ENCODE measurements at regions not wholly inside any gene's neighbourhood (a gene's known extent, or its start where the extent isn't known, plus 50 kb on each side); places are given as distances from the start of the nearest gene placed in this dataset.
"Not testable (repeated sequence)": the region's sequence is repeated elsewhere in the genome, so short reads cannot be mapped to it uniquely, and the experiment has no call there.

DNA sequence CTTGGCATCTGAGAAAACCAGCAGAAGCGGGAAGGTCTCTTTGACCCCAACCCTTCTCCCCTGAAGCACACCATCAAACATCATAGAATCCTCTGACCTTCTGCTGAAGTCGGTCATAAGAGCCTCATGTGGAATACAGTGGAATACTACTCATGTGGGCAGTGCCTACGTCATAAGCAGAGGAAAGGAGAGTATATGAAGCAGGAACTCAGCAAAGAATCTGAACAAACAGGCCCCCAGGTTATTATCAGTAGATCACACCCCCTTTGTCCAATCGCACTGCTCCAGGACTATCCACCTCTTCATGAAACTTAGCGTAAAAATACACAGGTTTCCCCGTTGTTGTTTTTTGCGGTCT is 394.1 kb upstream of the PROK2 start:
- no peak for DNase-seq (ENCODE audit: low read depth, low spot score)

- DNase-seq (ENCODE audit: low read depth, low spot score): no peak
Measured at GRCh38 chr3:72178463-72179106, 393.6 kb upstream of the PROK2 start.

GRCh38 chr3:72177075-72178050 is 392.4 kb upstream of the PROK2 start:
- no peak for DNase-seq (ENCODE audit: low read depth, low spot score)

- no peak for DNase-seq (ENCODE audit: low read depth, low spot score)
Measured at GRCh38 chr3:72176537-72177041, 391.6 kb upstream of the PROK2 start.

DNA sequence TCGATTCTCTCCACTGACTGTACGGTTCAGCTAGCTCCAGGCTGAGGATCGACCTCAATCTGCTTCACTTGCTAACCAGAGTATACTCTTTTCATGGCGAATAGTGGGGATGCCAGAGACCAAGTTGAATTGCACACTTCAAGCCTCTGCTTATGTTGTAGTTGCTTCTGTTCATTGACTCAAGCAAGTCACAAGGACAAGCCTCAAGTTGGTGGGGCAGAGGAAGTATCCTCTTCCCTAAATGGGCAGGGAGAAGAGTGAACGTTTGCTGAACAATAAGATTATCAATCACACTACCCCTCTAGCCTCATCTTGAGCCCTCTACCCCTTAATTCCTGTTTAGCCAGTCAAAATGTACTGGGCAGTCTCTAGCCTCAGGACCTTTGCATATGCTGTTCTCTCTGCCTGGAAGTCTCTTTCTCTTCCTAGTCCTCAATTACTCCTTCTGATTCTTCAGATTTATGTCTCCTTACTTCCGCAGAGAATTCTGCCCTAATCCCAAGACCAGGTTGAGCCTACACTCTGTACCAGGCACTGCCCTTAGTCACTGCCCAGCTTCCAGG is 390.4 kb upstream of the PROK2 start:
- no peak for DNase-seq (ENCODE audit: low read depth, low spot score)

GRCh38 chr3:72174890-72175289 is 389.9 kb upstream of the PROK2 start:
- DNase-seq (ENCODE audit: low read depth, low spot score): no peak

GRCh38 chr3:72174040-72174439 is 389.1 kb upstream of the PROK2 start:
- DNase-seq (ENCODE audit: low read depth, low spot score): no peak

DNA sequence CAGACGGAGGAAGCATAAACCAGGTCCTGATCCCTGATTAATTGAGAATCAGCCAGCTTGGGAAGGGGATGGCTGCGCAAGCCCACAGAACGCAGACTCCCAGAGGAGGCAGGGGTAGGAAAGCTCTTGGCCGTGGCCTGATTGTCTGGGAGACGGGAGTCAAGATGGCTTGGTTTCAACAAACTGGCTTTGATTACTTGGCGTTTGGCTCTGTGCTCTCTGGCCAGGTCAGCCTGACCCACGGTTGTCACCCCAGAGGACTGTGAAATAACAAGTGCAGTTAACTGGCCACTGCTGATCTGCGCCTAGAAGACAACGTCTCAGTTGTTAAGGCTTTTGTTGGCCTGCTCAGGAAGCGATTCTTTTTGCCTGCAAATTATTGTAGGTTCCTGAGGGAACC is 387.0 kb upstream of the PROK2 start:
- DNase-seq (ENCODE audit: low read depth, low spot score): no peak

DNA sequence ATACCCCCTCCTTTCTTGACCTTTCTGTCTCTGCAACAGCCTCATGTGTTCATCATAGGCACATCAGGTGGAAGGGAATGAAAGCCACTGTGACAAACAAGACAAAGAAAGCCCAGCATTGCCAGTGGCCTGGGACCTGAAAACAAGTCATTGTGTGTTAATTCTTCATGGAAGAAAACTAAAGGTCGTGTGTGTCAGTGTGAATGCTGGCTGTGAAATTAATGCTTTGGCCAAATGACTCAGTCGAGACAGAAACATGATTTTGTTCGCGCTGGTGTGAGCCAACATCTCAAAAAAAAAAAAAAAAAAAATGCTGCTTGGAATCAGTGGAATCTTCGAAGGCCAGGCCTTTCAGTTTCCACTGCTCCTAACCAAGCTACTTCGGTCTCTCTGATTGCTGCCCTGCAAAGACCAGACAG is 386.5 kb upstream of the PROK2 start:
- no peak for DNase-seq (ENCODE audit: low read depth, low spot score)

- DNase-seq (ENCODE audit: low read depth, low spot score): no peak
Measured at GRCh38 chr3:72169561-72170472, 384.9 kb upstream of the PROK2 start.

DNA sequence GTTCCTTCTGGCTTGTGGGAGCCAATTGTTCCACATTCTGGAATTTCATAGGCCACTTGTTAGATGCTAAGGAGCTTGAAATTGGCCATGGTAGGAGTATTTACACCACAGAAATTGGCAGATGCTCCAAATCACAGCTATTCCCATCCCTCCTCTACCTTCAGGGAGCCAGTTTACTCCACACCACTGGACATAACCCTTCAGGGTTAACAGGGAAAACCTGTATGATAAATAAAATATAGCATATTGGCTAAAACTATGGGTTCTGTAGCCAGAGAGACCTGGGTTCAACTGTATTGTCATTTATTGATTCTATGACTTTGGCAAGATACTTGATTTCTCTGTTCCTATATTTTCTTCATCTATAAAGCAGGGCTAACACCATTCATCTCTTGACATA is 384.2 kb upstream of the PROK2 start:
- no peak for DNase-seq (ENCODE audit: low read depth, low spot score)

- no peak for DNase-seq (ENCODE audit: low read depth, low spot score)
Measured at GRCh38 chr3:72165808-72166207, 380.9 kb upstream of the PROK2 start.

DNA sequence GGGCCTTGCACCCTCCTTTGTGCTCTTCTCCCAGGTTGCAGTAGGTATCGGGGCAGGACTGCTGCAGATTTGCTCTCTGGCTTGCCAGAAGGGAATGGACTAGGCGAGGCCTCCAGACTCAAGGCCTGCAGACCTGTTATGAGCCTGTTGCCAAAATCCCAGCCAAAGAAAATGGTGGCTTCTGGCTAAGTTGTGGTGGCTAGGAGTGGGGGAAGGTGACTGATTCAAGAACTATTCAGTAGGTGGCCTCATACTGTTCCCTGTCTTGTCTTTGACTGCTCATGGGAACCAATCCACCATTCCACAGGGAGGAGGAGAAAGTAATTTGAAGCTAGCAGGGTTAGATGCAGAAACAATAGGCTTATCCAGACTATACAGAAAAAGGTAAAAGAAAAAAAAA is 380.4 kb upstream of the PROK2 start:
- DNase-seq (ENCODE audit: low read depth, low spot score): no peak

GRCh38 chr3:72164635-72164978 is 379.7 kb upstream of the PROK2 start:
- DNase-seq (ENCODE audit: low read depth, low spot score): no peak

GRCh38 chr3:72163809-72164634 is 379.1 kb upstream of the PROK2 start:
- no peak for DNase-seq (ENCODE audit: low read depth, low spot score)

GRCh38 chr3:72162649-72163184 is 377.8 kb upstream of the PROK2 start:
- DNase-seq (ENCODE audit: low read depth, low spot score): no peak

DNA sequence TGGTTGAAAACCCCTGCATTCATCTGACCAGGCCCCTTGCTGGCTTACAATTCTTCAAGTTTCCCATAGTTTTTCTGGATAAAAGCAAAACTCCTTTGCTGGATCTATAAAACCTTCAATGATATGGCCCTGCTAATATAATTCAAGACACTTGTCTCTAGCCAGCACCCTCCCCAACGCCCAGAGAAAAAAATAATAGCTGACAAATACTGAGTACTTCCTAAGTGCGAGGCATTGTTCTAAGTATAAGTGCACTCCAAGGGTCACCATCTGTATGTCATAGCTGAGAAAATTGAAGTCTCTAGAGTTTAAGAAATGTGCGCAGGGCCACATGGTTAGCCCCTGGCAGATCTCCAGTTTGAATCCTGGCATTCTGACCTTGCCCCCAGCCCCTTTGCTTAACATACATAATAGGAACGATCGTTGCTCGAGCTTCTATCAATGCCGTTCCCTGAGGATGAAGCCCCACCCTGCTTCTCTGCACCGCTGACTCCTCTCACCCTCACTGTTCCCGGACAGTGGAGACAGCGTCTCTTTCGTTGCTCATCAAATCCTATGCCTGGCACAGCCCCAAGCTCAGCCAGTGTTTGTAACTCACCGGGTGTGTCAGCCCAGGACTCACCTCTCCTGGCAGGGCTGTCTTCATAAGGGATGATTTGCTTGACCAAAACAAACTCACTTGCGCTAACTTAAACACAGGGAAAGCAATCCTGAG is 377.1 kb upstream of the PROK2 start:
- DNase-seq (ENCODE audit: low read depth, low spot score): no peak

DNA sequence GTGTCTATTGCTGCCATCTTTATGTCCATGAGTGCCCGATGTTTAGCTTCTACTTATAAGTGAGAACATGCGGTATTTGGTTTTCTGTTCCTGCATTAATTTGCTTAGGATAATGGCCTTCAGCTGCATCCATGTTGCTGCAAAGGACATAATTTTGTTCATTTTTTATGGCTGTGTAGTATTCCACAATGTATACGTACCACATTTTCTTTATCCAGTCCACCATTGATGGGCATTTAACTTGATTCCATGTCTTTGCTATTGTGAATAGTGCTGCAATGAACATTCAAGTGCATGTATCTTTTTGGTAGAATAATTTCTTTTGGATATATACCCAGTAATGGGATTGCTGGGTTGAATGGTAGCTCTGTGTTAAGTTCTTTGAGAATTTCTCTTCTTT is 376.3 kb upstream of the PROK2 start:
- DNase-seq (ENCODE audit: low read depth, low spot score): not testable (repeated sequence)

DNA sequence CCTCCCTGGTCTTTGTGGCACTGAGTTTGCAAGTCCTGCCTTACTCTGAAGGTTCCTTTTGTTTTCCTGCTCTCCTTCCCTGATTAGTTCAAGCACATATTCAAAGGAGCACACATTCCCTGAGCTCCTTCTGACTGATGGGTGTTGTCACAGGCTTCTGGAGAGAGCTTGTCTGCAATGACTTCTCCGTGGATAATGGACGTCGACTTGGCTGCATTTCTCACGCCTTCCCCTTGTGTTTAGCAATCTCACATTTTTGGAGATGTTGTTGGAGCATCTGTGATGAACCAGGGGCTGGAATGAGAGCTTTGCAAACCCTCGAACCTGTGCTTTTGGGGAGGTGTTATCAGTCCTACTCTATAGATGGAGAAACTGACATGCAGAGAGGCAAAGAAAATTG is 375.4 kb upstream of the PROK2 start:
- DNase-seq (ENCODE audit: low read depth, low spot score): no peak

GRCh38 chr3:72159487-72159886 is 374.5 kb upstream of the PROK2 start:
- no peak for DNase-seq (ENCODE audit: low read depth, low spot score)
